Ovary (tissue), 3 donors: ENCODE measurements at regions not wholly inside any gene's neighbourhood (a gene's known extent, or its start where the extent isn't known, plus 50 kb on each side); places are given as distances from the start of the nearest gene placed in this dataset.

ENCODE experiments used
- CTCF ChIP-seq, 3 donors: fragments of 450-650 bp in 2 of 3; fragments of 200-600 bp in 1 of 3; IDR thresholded peaks; one replicate each; pipeline versions ENCODE4 v1.5.1 to v1.8.0; 2016 to 2022; ENCODE audit warnings: antibody characterized with exemption in 3 of 3, mild to moderate bottlenecking in 1 of 3
- POLR2A ChIP-seq: fragments of 450-650 bp; IDR thresholded peaks from one replicate; pipeline ENCODE4 v1.6.1; 2017; ENCODE audit warnings: antibody characterized with exemption, mild to moderate bottlenecking, moderate library complexity
- donor health status: DM: no; HTN: no; CAD: no.

- no peak for TF ChIP-seq CTCF (IDR thresholded peaks at IDR 0.05)
- no peak for TF ChIP-seq POLR2A
These were observed 126.7 kb upstream of the ERG start for GRCh38 chr21:38625000-38625399.
